ENCODE measurements at regions not wholly inside any gene's neighbourhood (a gene's known extent, or its start where the extent isn't known, plus 50 kb on each side); places are given as distances from the start of the nearest gene placed in this dataset.
"Not testable (repeated sequence)": the region's sequence is repeated elsewhere in the genome, so short reads cannot be mapped to it uniquely, and the experiment has no call there.

DNA sequence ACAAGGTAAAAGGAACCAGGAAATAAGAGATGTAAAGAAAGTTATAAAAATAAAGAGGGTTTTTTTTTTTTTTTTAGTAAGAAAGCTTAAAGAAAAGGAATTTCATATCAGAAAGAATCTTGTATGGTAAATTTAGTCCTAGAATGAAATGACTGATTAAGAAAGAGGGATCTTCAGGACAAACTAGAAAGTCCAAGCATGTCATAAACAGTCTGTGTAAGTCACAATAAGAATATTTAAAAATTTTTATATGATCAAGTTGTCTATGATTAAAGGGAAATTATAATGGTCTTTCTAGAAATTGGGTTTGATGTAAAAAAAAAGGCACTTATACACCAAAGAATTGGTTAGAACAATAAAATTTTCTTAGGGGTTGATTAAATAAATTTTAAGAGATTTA, 289.5 kb downstream of the XPNPEP1 start:
- H3K9ac ChIP-seq (ENCODE audit: low read length) = no peak overlapping the region
- no peak overlapping the region for H2AFZ ChIP-seq (ENCODE audit: low read depth, low read length, severe bottlenecking)
- no peak overlapping the region for H3K4me3 ChIP-seq (ENCODE audit: insufficient read depth, low read length, poor library complexity, severe bottlenecking)
- H3K9me2 ChIP-seq (replicated peaks; ENCODE audit: insufficient read depth, low read length) = no peaks in the 10 kb centered on the region
- no peak overlapping the region for H3K4me2 ChIP-seq (ENCODE audit: low read depth, low read length, poor library complexity, severe bottlenecking)
- no peaks in the 10 kb centered on the region for H4K20me1 ChIP-seq (ENCODE audit: low read depth, low read length)
- H3K27ac ChIP-seq (ENCODE audit: low read depth, low read length) = no peak overlapping the region
- no peaks in the 10 kb centered on the region for H3K79me2 ChIP-seq (ENCODE audit: insufficient read depth, low read length)
- no peaks in the 10 kb centered on the region for H3K27me3 ChIP-seq (ENCODE audit: low read length)
- no peaks in the 10 kb centered on the region for H3K36me3 ChIP-seq (ENCODE audit: low read length)
- H3K9me3 ChIP-seq (ENCODE audit: insufficient read depth, low read length) = no peaks in the 10 kb centered on the region; the same call in 1 of the 2 replicates
- H3F3A ChIP-seq (ENCODE audit: insufficient read depth) = no peaks in the 10 kb centered on the region
- TF ChIP-seq, protein P1, sequence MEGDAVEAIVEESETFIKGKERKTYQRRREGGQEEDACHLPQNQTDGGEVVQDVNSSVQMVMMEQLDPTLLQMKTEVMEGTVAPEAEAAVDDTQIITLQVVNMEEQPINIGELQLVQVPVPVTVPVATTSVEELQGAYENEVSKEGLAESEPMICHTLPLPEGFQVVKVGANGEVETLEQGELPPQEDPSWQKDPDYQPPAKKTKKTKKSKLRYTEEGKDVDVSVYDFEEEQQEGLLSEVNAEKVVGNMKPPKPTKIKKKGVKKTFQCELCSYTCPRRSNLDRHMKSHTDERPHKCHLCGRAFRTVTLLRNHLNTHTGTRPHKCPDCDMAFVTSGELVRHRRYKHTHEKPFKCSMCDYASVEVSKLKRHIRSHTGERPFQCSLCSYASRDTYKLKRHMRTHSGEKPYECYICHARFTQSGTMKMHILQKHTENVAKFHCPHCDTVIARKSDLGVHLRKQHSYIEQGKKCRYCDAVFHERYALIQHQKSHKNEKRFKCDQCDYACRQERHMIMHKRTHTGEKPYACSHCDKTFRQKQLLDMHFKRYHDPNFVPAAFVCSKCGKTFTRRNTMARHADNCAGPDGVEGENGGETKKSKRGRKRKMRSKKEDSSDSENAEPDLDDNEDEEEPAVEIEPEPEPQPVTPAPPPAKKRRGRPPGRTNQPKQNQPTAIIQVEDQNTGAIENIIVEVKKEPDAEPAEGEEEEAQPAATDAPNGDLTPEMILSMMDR (IDR thresholded peaks at IDR 0.05; ENCODE audit: insufficient read depth, low read length, poor library complexity, severe bottlenecking) = no peak
- TF ChIP-seq EZH2phosphoT487 (conservative IDR thresholded peaks at IDR 0.05; ENCODE audit: low read length) = no peak

DNA sequence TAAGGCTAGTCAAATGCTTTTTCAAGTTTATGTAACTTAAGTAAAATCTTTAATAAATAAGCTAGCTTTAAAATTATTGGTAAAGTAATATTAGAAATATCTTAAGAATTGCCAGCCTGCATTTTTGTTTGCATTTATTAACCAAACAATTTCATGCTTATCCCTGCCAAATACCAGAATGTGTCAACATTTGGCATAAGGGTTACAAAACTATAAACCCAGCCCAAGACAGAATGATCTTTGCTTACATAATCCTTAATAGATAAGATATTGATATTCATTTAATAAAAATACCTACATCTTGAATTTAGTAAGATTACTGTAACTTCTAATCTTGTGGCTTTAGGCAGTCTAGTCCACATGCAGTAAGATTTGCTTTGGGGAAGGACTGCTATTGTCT, 290.3 kb downstream of the XPNPEP1 start:
- H3K36me3 ChIP-seq (ENCODE audit: low read length); H3K27ac ChIP-seq (ENCODE audit: low read depth, low read length); H3K9me2 ChIP-seq (replicated peaks; ENCODE audit: insufficient read depth, low read length); H3K79me2 ChIP-seq (ENCODE audit: insufficient read depth, low read length); H3F3A ChIP-seq (ENCODE audit: insufficient read depth); H2AFZ ChIP-seq (ENCODE audit: low read depth, low read length, severe bottlenecking); H3K27me3 ChIP-seq (ENCODE audit: low read length); H4K20me1 ChIP-seq (ENCODE audit: low read depth, low read length); H3K4me3 ChIP-seq (ENCODE audit: insufficient read depth, low read length, poor library complexity, severe bottlenecking); H3K4me2 ChIP-seq (ENCODE audit: low read depth, low read length, poor library complexity, severe bottlenecking); H3K9ac ChIP-seq (ENCODE audit: low read length); H3K9me3 ChIP-seq (ENCODE audit: insufficient read depth, low read length): not testable (repeated sequence)

DNA sequence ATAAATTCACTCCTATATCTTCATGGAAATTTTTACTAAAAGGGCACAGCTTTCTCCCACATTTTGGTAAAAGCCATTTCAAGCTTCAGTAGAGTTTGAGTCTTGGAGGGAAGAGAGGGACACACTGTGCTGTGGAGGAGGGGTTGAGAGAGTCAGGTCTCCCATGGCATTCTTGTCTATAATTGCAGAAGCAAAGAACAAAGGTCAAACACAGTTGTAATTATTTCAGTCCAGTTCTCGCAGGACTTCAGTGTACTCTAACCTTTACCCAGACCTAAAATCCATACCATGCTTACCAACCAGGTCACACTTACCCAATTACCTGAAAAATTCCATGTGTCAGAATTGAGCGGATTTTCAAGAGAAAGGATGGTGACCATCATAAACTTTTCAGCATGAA, 298.4 kb downstream of the XPNPEP1 start:
- Histone ChIP-seq H3K4me3 (ENCODE audit: insufficient read depth, low read length, poor library complexity, severe bottlenecking) (no peak overlapping the region), H3K27me3 (ENCODE audit: low read length) (no peaks in the 10 kb centered on the region), H3K9me3 (ENCODE audit: insufficient read depth, low read length) (no peaks in the 10 kb centered on the region), H3K27ac (ENCODE audit: low read depth, low read length) (no peak overlapping the region), H3K9me2 (replicated peaks; ENCODE audit: insufficient read depth, low read length) (no peaks in the 10 kb centered on the region), H3K36me3 (ENCODE audit: low read length) (no peaks in the 10 kb centered on the region), H3K9ac (ENCODE audit: low read length) (no peak overlapping the region), H3K4me2 (ENCODE audit: low read depth, low read length, poor library complexity, severe bottlenecking) (no peak overlapping the region), H3K79me2 (ENCODE audit: insufficient read depth, low read length) (no peaks in the 10 kb centered on the region), H2AFZ (ENCODE audit: low read depth, low read length, severe bottlenecking) (no peak overlapping the region), H4K20me1 (ENCODE audit: low read depth, low read length) (no peaks in the 10 kb centered on the region), H3F3A (ENCODE audit: insufficient read depth) (no peaks in the 10 kb centered on the region)
- TF ChIP-seq, protein P1 (IDR thresholded peaks at IDR 0.05; ENCODE audit: insufficient read depth, low read length, poor library complexity, severe bottlenecking) = no peak
- no peak for TF ChIP-seq EZH2phosphoT487 (conservative IDR thresholded peaks at IDR 0.05; ENCODE audit: low read length)

DNA sequence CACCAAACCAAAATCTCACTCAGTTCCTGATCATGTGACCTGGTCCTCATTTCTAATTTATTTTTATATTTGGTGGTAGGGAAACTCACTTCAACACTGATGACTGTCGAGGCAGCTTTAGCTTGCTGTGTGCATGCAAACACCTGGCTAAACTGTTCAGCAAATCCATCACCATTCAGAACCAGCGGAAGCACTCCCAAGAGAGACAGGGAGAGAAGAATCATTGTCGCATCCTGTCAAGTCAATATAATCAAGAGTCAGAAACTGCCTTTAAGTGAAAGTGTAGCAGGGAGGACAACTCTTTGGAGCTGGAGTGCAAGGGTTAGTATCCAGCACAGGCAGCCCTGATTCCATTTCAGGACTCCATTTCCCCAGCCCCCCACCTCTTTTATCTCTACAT, 300.7 kb downstream of the XPNPEP1 start:
- Histone ChIP-seq H3K9me2 (replicated peaks; ENCODE audit: insufficient read depth, low read length) (no peaks in the 10 kb centered on the region), H3K9me3 (ENCODE audit: insufficient read depth, low read length) (no peaks in the 10 kb centered on the region), H3F3A (ENCODE audit: insufficient read depth) (no peaks in the 10 kb centered on the region), H3K9ac (ENCODE audit: low read length) (no peak overlapping the region), H3K79me2 (ENCODE audit: insufficient read depth, low read length) (no peaks in the 10 kb centered on the region), H2AFZ (ENCODE audit: low read depth, low read length, severe bottlenecking) (no peak overlapping the region), H3K36me3 (ENCODE audit: low read length) (no peaks in the 10 kb centered on the region), H4K20me1 (ENCODE audit: low read depth, low read length) (no peaks in the 10 kb centered on the region), H3K4me2 (ENCODE audit: low read depth, low read length, poor library complexity, severe bottlenecking) (no peak overlapping the region), H3K27me3 (ENCODE audit: low read length) (no peaks in the 10 kb centered on the region), H3K4me3 (ENCODE audit: insufficient read depth, low read length, poor library complexity, severe bottlenecking) (no peak overlapping the region), H3K27ac (ENCODE audit: low read depth, low read length) (no peak overlapping the region)
- TF ChIP-seq EZH2phosphoT487 (conservative IDR thresholded peaks at IDR 0.05; ENCODE audit: low read length) = no peak
- TF ChIP-seq, protein P1 (IDR thresholded peaks at IDR 0.05; ENCODE audit: insufficient read depth, low read length, poor library complexity, severe bottlenecking) = no peak
